Stomach (tissue), 8 donors: ENCODE measurements at regions not wholly inside any gene's neighbourhood (a gene's known extent, or its start where the extent isn't known, plus 50 kb on each side); places are given as distances from the start of the nearest gene placed in this dataset.

Source experiments
- DNase-seq, 2 donors: peaks; one replicate each; pipeline versions ENCODE4 v3.0.0 to v3.0.0-alpha.2; 2013 to 2019
- H3K27ac ChIP-seq, 5 donors: fragments of 200-600 bp in 4 of 5; sonication (generic) in 4 of 5; one replicate each; pipeline ENCODE4 v1.5.1; 2013 to 2019; ENCODE audit warnings: mild to moderate bottlenecking in 1 of 5, moderate library complexity in 1 of 5
- H3K27me3 ChIP-seq, 3 donors: fragments of 200-600 bp; sonication (generic); one replicate each; pipeline ENCODE4 v1.5.1; 2017 to 2019; ENCODE audit warnings: mixed run types in 1 of 3
- H3K36me3 ChIP-seq, 4 donors: fragments of 200-600 bp; sonication (generic); 1 replicate in 3 of 4; 2 replicates in 1 of 4; pipeline ENCODE4 v1.5.1; 2016 to 2019
- H3K4me1 ChIP-seq, 4 donors: fragments of 200-600 bp; sonication (generic); one replicate each; pipeline ENCODE4 v1.5.1; 2016 to 2019
- H3K4me3 ChIP-seq, 4 donors: fragments of 200-600 bp; sonication (generic) in 3 of 4; one replicate each; pipeline ENCODE4 v1.5.1; 2016 to 2019; ENCODE audit warnings: mild to moderate bottlenecking in 1 of 4
- H3K9me3 ChIP-seq, 4 donors: fragments of 200-600 bp; sonication (generic); one replicate each; pipeline ENCODE4 v1.5.1; 2016 to 2019
- CTCF ChIP-seq, 7 experiments: fragments of 450-650 bp in 4 of 7; fragments of 200-600 bp in 3 of 7; sonication (generic) in 3 of 7; IDR thresholded peaks; one replicate each; pipeline ENCODE4 v1.5.1; 2016 to 2019; ENCODE audit warnings: antibody characterized with exemption in 7 of 7, control low read depth in 2 of 7, mild to moderate bottlenecking in 1 of 7
- EP300 ChIP-seq: sonication (generic); formaldehyde crosslinking; IDR thresholded peaks from one replicate; pipeline ENCODE4 v1.6.1; 2017; ENCODE audit warnings: antibody characterized with exemption
- POLR2A ChIP-seq, 4 donors: fragments of 450-650 bp; IDR thresholded peaks; one replicate each; pipeline ENCODE4 v1.6.1; 2016; ENCODE audit warnings: antibody characterized with exemption in 4 of 4, control low read depth in 2 of 4, mild to moderate bottlenecking in 1 of 4, moderate library complexity in 1 of 4
- POLR2AphosphoS5 ChIP-seq, 3 donors: sonication (generic); formaldehyde crosslinking; IDR thresholded peaks; one replicate each; pipeline ENCODE4 v1.6.1; 2016; ENCODE audit warnings: antibody characterized with exemption in 3 of 3
- whole genome bisulfite sequencing, 5 donors: extraction: QIAGEN DNeasy Blood & Tissue Kit in 3 of 5; methylation state at CpG; one replicate each; pipeline versions ENCODE4 v1.1.5 to v1.1.7; 2013 to 2018; 5-methylcytosine and 5-hydroxymethylcytosine counted together
- intact Hi-C: fragments of 100-400 bp; cut with DNase I; formaldehyde crosslinking; loops from one replicate; pipeline ENCODE4 v1.15.1; 2023; ENCODE audit warnings: low total_unique reads
- donor health status: healthy with polysubstance abuse.
- donor health status: Bipolar disorder and iron deficiency.
- donor health status: healthy.

- intact Hi-C loops: no loop called here
- Histone ChIP-seq H3K27me3 (no peaks in the 10 kb centered on the region), H3K4me1 (peaks cover 0 to 5% (median 0%) of the 10 kb centered on the region in 4 donors), H3K9me3 (no peaks in the 10 kb centered on the region), H3K27ac (no peak overlapping the region), H3K4me3 (no peak overlapping the region), H3K36me3 (no peaks in the 10 kb centered on the region)
- WGBS, 5 donors: 68 to 86% (median 77%) methylated on average over 5 of the region's 5 CpGs
- no peak for DNase-seq
- TF ChIP-seq POLR2A (IDR thresholded peaks at IDR 0.05): no peak
- no peak for TF ChIP-seq EP300
- no peak for TF ChIP-seq POLR2AphosphoS5 (IDR thresholded peaks at IDR 0.05)
- TF ChIP-seq CTCF (IDR thresholded peaks at IDR 0.05): no peak
Observed at GRCh38 chr3:187978433-187979011, 175.4 kb upstream of the LPP start.

GRCh38 chr3:187979564-187979963 is 174.4 kb upstream of the LPP start:
- H3K27me3 ChIP-seq: no peaks in the 10 kb centered on the region
- intact Hi-C loops: no loop called here
- H3K36me3 ChIP-seq: no peaks in the 10 kb centered on the region
- peak in 1 of 2 donors; percentile 50 for DNase-seq
- no peak overlapping the region for H3K4me3 ChIP-seq
- TF ChIP-seq POLR2AphosphoS5 (IDR thresholded peaks at IDR 0.05) (no peak), EP300 (no peak), POLR2A (IDR thresholded peaks at IDR 0.05) (no peak), CTCF (IDR thresholded peaks at IDR 0.05) (no peak)
- 65 to 94% (median 84%) methylated on average over 2 of the region's 2 CpGs for WGBS, 5 donors
- H3K27ac ChIP-seq: no peak overlapping the region
- H3K9me3 ChIP-seq: no peaks in the 10 kb centered on the region
- H3K4me1 ChIP-seq: peaks cover 0 to 5% (median 0%) of the 10 kb centered on the region in 4 donors

- no peaks in the 10 kb centered on the region for H3K27me3 ChIP-seq
- no peak for DNase-seq
- no peaks in the 10 kb centered on the region for H3K9me3 ChIP-seq
- H3K27ac ChIP-seq: no peak overlapping the region
- intact Hi-C loops: no loop called here
- no peaks in the 10 kb centered on the region for H3K4me1 ChIP-seq
- H3K4me3 ChIP-seq: no peak overlapping the region
- 73 to 94% (median 93%) methylated on average over 3 of the region's 3 CpGs for WGBS, 5 donors
- TF ChIP-seq EP300: no peak
- no peak for TF ChIP-seq POLR2A (IDR thresholded peaks at IDR 0.05)
- TF ChIP-seq CTCF (IDR thresholded peaks at IDR 0.05): no peak
- TF ChIP-seq POLR2AphosphoS5 (IDR thresholded peaks at IDR 0.05): no peak
- no peaks in the 10 kb centered on the region for H3K36me3 ChIP-seq
Observed at GRCh38 chr3:187980861-187981260, 173.1 kb upstream of the LPP start.

- Histone ChIP-seq H3K4me3 (no peak overlapping the region), H3K36me3 (no peaks in the 10 kb centered on the region), H3K4me1 (peaks cover 0 to 11% (median 0%) of the 10 kb centered on the region in 4 donors), H3K27ac (no peak overlapping the region), H3K27me3 (no peaks in the 10 kb centered on the region), H3K9me3 (no peaks in the 10 kb centered on the region)
- no peak for DNase-seq
- TF ChIP-seq POLR2A (IDR thresholded peaks at IDR 0.05) (no peak), POLR2AphosphoS5 (IDR thresholded peaks at IDR 0.05) (no peak), CTCF (IDR thresholded peaks at IDR 0.05) (no peak), EP300 (no peak)
- intact Hi-C loops: no loop called here
- WGBS, 5 donors: 87 to 93% (median 89%) methylated on average over 3 of the region's 3 CpGs
Observed at GRCh38 chr3:187982142-187982541, 171.8 kb upstream of the LPP start.
